ENCODE measurements at regions not wholly inside any gene's neighbourhood (a gene's known extent, or its start where the extent isn't known, plus 50 kb on each side); places are given as distances from the start of the nearest gene placed in this dataset.

DNA sequence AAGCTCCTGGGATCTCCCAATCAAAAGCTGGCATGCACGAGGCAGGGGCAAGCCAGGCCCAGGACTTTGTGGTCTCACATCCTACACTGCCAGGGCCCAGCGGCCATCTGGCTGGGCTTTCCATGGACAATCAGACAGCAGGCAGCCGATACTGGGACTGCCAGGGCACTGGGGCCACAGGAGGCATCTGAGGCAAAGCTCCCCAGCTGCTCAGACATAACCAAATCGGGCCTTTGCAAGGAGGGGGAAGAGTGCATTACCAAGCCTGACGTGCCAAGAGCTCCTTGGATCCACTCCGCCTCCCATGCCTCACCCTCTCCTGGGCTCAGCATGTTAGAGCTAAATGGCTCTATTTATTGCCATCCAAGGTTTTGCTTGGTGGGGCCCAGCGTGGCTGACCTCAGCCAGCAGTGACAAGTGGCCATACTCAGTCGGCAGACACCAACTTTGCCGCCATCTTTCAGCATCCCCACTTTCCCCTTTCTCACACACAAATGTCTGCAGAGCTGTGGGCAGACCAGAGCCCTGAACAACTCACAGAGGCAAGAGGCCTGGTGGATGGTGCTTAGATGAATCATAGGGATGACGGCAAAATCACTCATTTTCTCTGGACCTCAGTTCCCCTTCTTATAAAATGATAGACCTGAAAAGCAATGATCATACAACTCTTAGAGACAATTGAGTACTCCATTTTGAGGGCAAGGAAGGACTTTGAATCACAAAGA lies 200.8 kb downstream of the TTC32 start:
- H3K4me3 ChIP-seq (replicated peaks in 1 of 2; ENCODE audit: low read depth in 2 of 2, low read length in 2 of 2), result no peak overlapping the region
- DNase-seq (ENCODE audit: low read depth in 2 of 2), result no peak
- TF ChIP-seq, protein P1, sequence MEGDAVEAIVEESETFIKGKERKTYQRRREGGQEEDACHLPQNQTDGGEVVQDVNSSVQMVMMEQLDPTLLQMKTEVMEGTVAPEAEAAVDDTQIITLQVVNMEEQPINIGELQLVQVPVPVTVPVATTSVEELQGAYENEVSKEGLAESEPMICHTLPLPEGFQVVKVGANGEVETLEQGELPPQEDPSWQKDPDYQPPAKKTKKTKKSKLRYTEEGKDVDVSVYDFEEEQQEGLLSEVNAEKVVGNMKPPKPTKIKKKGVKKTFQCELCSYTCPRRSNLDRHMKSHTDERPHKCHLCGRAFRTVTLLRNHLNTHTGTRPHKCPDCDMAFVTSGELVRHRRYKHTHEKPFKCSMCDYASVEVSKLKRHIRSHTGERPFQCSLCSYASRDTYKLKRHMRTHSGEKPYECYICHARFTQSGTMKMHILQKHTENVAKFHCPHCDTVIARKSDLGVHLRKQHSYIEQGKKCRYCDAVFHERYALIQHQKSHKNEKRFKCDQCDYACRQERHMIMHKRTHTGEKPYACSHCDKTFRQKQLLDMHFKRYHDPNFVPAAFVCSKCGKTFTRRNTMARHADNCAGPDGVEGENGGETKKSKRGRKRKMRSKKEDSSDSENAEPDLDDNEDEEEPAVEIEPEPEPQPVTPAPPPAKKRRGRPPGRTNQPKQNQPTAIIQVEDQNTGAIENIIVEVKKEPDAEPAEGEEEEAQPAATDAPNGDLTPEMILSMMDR (IDR thresholded peaks at IDR 0.05; ENCODE audit: low read depth, low read length), result no peak

DNA sequence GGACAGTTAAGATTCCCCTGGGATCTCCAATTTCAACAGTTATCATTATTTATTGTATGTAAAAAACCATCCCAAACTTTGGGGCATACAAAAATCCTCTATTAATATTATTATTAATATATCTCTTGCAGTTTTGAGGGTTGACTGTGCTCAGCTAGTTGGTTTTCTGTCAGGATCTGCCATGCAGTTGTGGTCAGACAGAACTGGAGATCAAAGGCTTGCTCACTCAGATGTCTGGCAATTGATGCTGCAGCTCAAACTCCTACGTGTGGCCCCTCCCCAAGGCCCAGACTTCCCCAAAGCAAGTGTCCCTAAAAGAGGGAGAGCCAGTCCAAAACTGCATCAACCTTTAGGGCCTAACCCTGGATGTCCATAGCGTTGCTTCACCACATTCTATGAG lies 204.7 kb downstream of the TTC32 start:
- DNase-seq (ENCODE audit: low read depth in 2 of 2), result no peak
- TF ChIP-seq, protein P1 (IDR thresholded peaks at IDR 0.05; ENCODE audit: low read depth, low read length), result no peak
- no peak overlapping the region for H3K4me3 ChIP-seq (replicated peaks in 1 of 2; ENCODE audit: low read depth in 2 of 2, low read length in 2 of 2)

DNA sequence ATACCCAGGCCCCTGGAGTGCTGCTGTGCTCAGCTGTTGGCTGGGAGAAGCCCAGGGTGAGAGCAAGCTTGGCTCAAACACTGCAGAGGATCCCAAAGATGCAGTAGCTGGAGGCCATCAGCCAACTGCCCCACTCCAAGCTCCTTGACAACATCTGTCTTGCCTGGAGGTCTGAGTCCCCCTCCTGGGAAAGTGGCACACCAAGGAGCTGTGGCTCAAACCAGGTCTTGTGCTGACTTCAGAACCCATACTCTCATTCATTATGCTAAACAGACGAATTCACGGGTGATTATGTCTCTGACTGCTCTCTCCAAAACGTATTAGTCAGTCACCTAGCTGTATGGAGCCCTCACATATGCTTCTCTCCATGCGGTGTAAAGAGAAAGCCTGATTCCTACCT lies 206.1 kb downstream of the TTC32 start:
- TF ChIP-seq, protein P1 (IDR thresholded peaks at IDR 0.05; ENCODE audit: low read depth, low read length), result no peak
- DNase-seq (ENCODE audit: low read depth in 2 of 2), result no peak
- H3K4me3 ChIP-seq (replicated peaks in 1 of 2; ENCODE audit: low read depth in 2 of 2, low read length in 2 of 2), result no peak overlapping the region

DNA sequence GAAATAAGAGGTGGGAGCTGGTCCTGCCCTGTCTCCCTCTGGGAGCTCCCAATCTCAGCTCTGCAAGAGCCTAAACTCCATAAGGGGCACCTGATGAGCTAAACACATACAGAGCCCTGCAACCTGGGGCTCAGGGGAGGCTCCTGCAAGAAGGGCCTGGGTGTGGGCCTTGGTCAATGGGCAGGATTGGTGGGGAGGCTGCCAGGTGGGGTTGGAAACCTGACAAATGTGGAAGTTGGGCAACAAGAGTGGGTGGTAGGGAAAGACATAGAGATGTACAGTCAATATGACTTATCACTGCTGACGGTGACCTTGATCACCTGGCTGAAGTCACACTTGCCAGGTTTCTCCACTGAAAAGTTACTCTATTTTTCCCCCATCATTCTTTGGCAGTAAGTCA lies 209.9 kb downstream of the TTC32 start:
- TF ChIP-seq, protein P1 (IDR thresholded peaks at IDR 0.05; ENCODE audit: low read depth, low read length), result no peak

DNA sequence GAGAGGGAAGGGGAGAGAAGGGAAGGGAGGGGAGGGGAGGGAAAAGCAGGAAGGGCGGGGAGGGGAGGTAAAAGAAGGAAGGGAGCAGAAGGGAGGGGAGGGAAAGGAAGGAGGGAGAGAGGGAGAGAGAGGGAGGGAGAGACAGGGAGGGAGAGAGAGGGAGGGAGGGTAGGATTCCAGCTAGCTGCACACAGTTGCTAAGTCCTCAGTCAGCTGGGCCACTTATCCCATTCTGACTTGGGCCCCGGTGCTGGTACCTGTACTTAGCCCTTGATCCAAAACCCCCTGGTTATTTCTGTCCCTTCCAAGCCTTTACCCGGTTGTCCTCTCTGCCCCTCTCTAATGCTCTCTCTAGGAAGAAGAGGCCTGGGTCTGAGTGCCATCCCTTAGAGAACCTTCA lies 211.4 kb downstream of the TTC32 start:
- no peak overlapping the region for H3K4me3 ChIP-seq (replicated peaks in 1 of 2; ENCODE audit: low read depth in 2 of 2, low read length in 2 of 2)
- no peak for DNase-seq (ENCODE audit: low read depth in 2 of 2)
- TF ChIP-seq, protein P1 (IDR thresholded peaks at IDR 0.05; ENCODE audit: low read depth, low read length), result no peak

More for the DNA sequence above, 209.9 kb downstream of the TTC32 start:
- no peak overlapping the region for H3K4me3 ChIP-seq (replicated peaks in 1 of 2; ENCODE audit: low read depth in 2 of 2, low read length in 2 of 2)
- DNase-seq (ENCODE audit: low read depth in 2 of 2), result no peak

DNA sequence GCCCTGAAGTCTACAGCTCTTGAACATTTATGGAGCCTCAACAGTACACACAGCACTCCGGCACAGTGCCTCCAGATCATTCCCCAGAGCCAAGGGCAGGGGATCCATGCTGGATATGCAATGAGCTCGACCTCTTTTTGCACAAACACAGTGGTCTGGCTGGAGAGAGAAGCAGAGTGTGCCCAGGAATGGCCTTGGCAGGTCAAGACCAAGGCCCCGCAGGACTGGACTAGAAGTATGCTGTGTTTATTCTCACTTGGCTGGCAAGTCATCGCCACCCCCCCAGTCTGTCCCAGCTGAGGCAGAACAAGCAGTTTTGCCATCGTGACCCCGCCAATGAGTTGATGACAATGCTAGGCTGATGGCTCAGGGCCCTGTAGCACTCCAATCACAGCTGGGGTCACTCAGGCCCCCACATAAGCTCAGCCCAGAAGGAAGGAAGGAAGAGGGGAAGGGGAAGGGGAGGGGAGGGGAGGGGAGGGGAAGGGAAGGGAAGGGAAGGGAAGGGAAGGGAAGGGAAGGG lies 212.1 kb downstream of the TTC32 start:
- TF ChIP-seq, protein P1 (IDR thresholded peaks at IDR 0.05; ENCODE audit: low read depth, low read length), result no peak
- H3K4me3 ChIP-seq (replicated peaks in 1 of 2; ENCODE audit: low read depth in 2 of 2, low read length in 2 of 2), result no peak overlapping the region
- DNase-seq (ENCODE audit: low read depth in 2 of 2), result no peak
